ENCODE measurements at regions not wholly inside any gene's neighbourhood (a gene's known extent, or its start where the extent isn't known, plus 50 kb on each side); places are given as distances from the start of the nearest gene placed in this dataset.
"Not testable (repeated sequence)": the region's sequence is repeated elsewhere in the genome, so short reads cannot be mapped to it uniquely, and the experiment has no call there.

GRCh38 chrY:19541475-19542306, 202.8 kb downstream of the KDM5D start:
- intact Hi-C loops (cut with micrococcal nuclease): no loop called here

DNA sequence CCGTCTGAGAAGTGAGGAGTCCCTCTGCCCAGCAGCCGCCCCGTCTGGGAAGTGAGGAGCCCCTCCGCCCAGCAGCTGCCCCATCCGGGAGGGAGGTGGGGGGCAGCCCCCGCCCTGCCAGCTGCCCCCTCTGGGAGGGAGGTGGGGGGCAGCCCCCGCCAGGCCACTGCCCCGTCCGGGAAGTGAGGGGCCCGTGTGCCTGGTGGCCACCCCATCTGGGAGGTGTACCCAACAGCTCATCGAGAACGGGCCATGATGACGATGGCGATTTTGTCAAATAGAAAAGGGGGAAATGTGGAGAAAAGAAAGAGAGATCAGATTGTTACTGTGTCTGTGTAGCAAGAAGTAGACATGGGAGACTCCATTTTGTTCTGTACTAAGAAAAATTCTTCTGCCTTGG, 208.8 kb downstream of the KDM5D start:
- intact Hi-C loops (cut with micrococcal nuclease): not testable (repeated sequence)

- intact Hi-C loops (cut with micrococcal nuclease): no loop called here
Observed at GRCh38 chrY:19521976-19522375, 222.6 kb downstream of the KDM5D start.

- intact Hi-C loops (cut with micrococcal nuclease): loop anchor here (1.0 to 10.0 kb wide), 2 partner anchors 64 to 242 kb away; partner anchors contain the start of gene KDM5D
Observed at GRCh38 chrY:19503092-19503449, 241.5 kb downstream of the KDM5D start.

DNA sequence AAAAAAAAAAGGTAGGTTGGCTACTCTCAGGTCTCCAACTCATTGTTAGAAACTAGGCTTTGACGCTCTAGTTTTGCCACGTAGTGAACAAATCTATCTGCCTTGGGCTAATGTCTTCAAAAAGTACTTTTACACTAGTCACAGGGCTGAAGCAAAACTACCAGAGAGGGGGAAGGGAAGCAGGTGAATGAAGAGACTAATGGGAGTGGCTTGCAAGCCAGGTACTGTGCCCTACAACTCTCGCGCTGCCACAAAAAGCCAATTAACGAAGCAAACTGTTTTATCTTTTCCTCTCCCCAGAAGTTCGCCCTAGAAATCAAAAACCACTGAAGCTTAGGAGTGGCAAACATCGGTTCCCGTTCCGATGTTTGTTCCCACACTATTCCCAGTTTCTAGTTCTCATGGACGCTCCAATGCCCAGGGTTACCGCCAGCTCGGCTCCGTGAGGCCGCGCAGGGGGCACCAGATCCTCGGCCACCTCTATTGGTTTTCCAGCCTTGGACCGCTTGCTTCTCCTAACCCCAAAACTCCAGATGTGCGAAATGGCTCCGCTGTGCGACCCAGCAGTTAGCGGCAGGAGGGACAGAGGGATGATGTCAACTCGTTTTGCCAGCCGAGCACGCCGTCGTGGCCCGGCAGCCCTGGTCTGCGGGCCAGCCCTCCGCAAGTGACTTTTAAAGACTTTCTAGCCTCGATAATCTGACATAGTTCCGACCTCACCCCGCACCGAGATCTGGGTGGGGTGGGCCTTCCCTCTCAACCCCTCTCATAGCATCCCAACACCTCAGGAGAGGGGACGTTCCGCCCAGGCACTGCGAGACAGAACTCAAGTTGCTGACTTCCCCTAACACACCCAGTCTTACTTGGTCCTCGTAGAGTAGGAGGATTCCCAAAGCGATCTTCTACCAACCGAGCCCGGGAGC, 242.1 kb downstream of the KDM5D start:
- intact Hi-C loops (cut with micrococcal nuclease): loop anchor here (1.0 to 10.0 kb wide), 3 partner anchors 65 to 242 kb away; partner anchors contain the start of gene KDM5D

GRCh38 chrY:19498556-19498955, 246.0 kb downstream of the KDM5D start:
- intact Hi-C loops (cut with micrococcal nuclease): no loop called here

DNA sequence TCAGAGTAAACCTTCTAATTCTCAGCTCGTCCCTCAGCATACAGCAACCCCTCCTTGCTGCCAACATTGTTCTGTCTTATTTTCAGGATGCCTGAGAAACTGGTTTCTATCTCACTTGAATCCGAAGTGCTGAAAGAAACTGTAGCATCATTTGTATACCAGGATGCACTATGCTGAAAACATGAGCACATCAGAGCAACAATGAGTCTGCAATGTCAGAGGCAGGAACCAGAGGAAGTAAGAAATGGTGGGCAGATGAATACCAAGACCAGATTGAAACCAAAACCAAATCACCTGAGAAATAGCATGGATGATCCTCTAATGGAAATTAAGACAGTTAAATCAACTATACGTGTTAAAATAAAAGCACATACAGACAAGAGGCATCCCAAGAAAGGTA, 257.0 kb downstream of the KDM5D start:
- intact Hi-C loops (cut with micrococcal nuclease): no loop called here

DNA sequence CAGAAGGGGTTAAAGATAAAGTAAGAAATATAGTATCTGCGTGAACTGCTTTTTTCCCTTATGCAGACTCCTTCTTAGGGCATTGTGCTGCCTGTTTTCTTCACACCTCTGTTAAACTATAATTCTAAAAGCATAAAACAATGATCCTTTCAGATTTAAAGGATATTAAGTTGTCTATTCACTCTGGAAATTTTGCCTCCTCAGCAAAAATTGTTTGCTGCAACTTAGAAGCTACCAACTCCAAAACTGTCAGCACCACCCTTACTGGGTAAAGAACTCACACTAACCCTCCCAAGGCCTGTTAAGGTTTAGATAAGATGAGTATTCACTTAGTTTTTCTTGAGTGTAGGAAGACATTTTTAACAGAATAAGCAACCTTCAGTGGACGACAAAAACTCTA, 259.5 kb downstream of the KDM5D start:
- intact Hi-C loops (cut with micrococcal nuclease): no loop called here

- intact Hi-C loops (cut with micrococcal nuclease): no loop called here
Observed at GRCh38 chrY:19479141-19479540, 265.4 kb downstream of the KDM5D start.

GRCh38 chrY:19477959-19478358, 266.6 kb downstream of the KDM5D start:
- intact Hi-C loops (cut with micrococcal nuclease): no loop called here

GRCh38 chrY:19465809-19466208, 278.7 kb downstream of the KDM5D start:
- intact Hi-C loops (cut with micrococcal nuclease): no loop called here

DNA sequence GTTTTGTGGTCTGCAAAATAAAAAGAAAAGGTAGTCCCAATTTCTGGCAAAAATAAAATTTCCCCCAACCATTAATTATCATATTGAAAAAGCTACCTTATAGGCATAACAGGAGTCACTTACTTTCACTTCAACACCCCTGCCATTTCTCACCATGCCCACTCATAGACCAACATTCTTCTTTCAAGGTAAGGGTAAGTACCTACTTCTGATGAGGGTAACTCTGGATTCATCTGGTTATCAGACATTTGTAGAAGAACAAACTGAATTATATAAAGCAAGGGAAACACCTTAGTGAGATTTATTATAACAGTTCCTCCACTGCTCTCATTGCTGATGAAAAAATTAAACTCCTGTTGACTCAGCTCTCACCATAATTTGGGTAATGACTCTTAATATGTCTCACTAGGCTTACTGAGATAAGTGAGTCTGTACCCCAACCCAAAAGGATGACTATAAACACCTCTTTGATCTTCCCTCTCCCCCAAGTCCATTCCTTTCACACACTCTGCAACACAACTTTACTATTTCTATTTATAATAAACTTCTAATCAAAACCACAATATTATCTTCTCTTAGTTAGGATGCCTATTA, 287.6 kb downstream of the KDM5D start:
- intact Hi-C loops (cut with micrococcal nuclease): no loop called here

GRCh38 chrY:19433059-19433458, 311.5 kb downstream of the KDM5D start:
- intact Hi-C loops (cut with micrococcal nuclease): loop anchor here (1.0 to 10.0 kb wide), 3 partner anchors 69 to 1304 kb away; partner anchors contain the start of gene KDM5D

GRCh38 chrY:19427736-19428518, 316.6 kb downstream of the KDM5D start:
- intact Hi-C loops (cut with micrococcal nuclease): no loop called here

DNA sequence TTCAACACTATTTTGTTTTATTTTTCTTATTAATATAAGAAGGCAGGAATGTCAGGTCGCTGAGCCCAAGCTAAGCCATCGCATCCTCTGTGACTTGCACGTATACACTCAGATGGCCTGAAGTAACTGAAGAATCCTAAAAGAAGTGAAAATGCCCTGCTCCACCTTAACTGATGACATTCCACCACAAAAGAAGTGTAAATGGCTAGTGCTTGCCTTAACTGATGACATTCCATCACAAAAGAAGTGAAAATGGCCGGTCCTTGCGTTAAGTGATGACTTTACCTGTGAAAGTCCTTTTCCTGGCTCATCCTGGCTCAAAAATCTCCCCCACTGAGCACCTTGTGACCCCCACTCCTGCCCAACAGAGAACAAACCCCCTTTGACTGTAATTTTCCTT, 317.3 kb downstream of the KDM5D start:
- intact Hi-C loops (cut with micrococcal nuclease): not testable (repeated sequence)

- intact Hi-C loops (cut with micrococcal nuclease): no loop called here
Observed at GRCh38 chrY:19410980-19411766, 333.4 kb downstream of the KDM5D start.

- intact Hi-C loops (cut with micrococcal nuclease): no loop called here
Observed at GRCh38 chrY:19406246-19406645, 338.3 kb downstream of the KDM5D start.

GRCh38 chrY:19405598-19405997, 338.9 kb downstream of the KDM5D start:
- intact Hi-C loops (cut with micrococcal nuclease): no loop called here

DNA sequence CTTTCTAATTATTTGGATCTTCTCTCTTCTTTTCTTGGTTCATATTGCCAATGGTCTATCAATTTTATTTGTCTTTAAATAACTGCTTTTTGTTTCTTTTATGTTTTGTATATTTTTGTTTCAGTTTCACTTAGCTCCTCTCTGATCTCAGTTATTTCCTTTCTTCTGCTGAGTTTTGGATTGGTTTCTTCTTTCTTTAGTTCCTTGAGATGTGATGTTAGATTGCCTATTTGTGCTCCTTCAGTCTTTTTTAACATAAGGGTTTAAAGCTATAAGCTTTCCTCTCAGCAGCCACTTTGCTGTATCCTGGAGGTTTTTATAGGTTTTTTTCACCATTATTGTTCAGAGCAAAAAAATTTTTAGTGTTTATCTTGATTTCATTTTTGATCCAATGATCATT, 351.6 kb downstream of the KDM5D start:
- intact Hi-C loops (cut with micrococcal nuclease): no loop called here

DNA sequence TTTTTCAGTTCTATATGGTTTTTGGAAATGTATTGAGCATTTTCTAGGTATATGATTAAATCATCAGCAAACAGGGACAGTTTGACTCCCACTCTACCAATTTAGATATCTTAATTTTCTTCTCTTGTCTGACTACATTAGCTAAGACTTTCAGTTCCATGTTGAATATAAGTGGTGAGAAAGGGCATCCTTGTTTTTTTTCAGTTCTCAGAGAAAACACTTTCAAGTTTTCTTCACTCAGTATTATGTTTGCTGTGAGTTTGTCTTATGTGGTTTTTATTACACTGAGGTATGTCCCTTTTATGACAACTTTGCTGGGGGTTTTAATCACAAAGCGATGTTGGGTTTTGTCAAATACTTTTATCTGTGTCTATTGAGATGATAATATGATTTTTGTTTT, 352.6 kb downstream of the KDM5D start:
- intact Hi-C loops (cut with micrococcal nuclease): no loop called here

Data from T-helper 2 cell treated with Interferon-gamma antibody and Interleukin-4, amounts not matched to agents 100 ng/mL and 5 ng/mL, for 36 hours (primary cell).